ENCODE measurements at regions not wholly inside any gene's neighbourhood (a gene's known extent, or its start where the extent isn't known, plus 50 kb on each side); places are given as distances from the start of the nearest gene placed in this dataset.

GRCh38 chr5:62698756-62699155 is 120.1 kb downstream of the LRRC70 start:
- DNase-seq, result no peak

DNA sequence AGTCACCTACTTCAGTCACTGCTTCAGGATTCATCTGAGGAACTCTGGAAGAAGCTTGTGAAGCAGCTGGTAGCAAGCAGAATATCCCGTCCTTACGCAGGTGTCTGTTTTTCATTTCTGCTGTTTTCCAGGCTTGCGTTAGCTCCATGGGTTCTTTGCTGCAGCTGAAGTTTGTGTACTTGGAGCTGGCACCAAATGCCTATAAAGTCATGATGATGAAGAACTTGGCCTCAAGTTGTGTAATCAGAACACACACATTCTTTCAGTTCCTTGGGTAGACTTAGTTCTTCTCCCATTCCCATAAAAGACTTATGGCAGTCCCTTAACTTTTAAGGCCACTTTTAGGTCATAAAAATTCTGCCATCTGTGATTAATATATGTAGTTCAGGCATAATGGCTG is 116.7 kb downstream of the LRRC70 start:
- DNase-seq, result no peak

GRCh38 chr5:62692946-62693713 is 114.5 kb downstream of the LRRC70 start:
- no peak for DNase-seq

- DNase-seq, result no peak
Observed at GRCh38 chr5:62691946-62692345, 113.3 kb downstream of the LRRC70 start.

- DNase-seq, result no peak
Observed at GRCh38 chr5:62690421-62690820, 111.8 kb downstream of the LRRC70 start.

- no peak for DNase-seq
Observed at GRCh38 chr5:62689599-62690368, 111.2 kb downstream of the LRRC70 start.

DNA sequence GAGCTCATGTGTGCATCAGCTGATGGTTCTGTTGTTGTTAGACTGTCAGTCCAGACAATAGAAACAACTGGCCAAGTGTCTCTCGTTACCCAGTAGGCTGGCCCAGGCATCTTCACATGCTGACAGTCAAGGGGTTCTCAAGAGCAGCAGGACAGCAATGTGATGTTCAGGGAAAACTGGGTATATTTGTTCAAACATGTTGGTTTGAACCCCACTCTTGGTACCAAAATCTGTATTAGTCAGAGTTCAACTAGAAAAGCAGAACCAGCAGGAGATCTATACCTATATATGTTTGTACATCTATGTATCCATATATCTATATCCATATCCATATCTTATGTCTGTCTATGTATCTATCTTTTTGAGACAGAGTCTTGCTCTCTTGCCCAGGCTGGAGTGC is 108.1 kb downstream of the LRRC70 start:
- no peak for DNase-seq

- DNase-seq, result no peak
Observed at GRCh38 chr5:62685221-62685620, 106.6 kb downstream of the LRRC70 start.

DNA sequence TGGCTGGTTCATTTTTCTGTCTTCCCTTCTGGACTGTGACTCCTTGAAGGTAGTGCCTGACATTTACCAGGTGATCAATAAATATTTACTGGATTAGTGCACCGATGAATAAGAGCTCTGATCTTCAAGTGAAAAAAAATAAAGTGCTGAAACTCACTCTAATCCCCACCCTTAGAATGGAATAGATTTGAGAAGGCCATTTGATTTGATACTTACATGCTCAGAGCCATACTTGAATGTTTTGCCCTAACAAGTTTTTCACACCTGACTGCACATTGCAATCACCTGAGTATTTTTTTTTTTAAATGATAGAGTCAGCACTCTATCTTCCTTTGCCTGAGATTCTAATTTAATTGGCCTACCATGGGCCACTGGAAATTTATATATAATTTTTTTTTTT is 105.7 kb downstream of the LRRC70 start:
- DNase-seq, result no peak

DNA sequence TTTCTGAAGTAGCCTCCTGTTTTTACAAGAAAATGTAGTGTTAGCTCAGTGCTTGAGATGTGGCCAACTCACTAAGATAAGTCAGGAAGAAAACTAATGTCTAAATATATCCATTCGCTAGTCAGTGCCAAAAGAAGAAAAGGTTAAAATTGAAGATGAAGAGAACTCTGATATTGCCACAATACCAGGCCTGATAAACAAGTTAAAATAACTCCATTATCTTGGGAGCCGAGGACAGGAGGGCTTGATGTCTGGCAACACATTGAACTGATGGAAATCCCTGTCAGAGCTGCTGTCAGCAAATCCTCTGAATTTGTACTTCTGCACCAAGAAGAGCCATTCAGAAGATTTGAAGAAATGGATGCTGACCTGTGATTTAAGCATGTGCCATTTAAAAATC is 103.4 kb downstream of the LRRC70 start:
- no peak for DNase-seq

DNA sequence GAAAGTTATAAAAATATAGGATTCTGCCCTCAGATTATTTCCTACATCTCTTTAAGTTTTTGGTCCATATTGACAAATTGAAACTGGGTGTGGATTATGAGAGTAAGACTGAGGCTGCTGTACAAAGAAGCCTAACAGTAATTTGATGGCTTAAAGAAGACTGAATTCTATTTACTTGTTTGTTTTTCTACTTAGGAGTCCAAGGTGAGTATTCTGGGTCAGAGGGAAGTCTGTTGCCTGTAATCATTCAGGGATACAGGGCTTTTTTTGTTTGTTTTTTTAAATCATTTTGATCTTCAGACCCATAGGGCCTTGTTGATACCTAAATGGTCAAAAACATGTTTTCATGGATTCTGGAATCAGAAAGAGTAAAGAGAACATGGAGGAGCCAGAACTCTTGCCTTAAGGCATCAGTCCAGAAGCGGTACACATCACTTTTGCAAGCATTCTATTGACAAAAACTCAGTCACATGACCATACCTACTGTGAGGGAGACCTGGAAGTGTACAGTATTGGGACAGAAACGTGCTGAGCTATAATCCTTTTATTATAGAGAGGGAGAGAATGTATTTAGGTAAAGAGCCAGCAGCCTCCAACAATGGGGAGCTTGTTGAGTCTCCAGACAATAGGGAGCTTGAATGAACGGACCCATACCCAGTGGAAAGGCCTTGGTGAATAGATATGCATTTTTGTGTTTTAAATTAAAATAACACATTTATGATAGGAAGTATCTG is 102.7 kb downstream of the LRRC70 start:
- no peak for DNase-seq

DNA sequence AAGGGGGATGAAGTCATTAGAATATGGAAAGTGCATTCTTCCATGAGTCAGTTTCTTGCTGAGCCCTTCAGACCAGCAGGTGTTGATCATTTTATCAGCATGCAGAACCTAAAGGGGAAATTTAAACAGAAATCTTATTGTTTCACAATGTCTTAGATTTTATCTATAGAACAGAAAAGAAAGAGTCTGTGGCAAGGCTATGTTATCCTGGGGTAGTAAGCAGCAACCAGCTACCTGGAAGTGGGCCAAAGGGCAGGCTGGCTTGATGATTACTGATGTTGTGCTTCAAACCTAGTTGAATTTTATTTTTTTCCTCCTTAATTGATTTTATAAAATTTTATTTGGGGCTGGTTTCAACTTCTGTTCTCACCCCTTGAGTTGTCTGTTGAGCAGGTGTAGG is 101.5 kb downstream of the LRRC70 start:
- no peak for DNase-seq
